ENCODE measurements at regions not wholly inside any gene's neighbourhood (a gene's known extent, or its start where the extent isn't known, plus 50 kb on each side); places are given as distances from the start of the nearest gene placed in this dataset.
"Not testable (repeated sequence)": the region's sequence is repeated elsewhere in the genome, so short reads cannot be mapped to it uniquely, and the experiment has no call there.

DNA sequence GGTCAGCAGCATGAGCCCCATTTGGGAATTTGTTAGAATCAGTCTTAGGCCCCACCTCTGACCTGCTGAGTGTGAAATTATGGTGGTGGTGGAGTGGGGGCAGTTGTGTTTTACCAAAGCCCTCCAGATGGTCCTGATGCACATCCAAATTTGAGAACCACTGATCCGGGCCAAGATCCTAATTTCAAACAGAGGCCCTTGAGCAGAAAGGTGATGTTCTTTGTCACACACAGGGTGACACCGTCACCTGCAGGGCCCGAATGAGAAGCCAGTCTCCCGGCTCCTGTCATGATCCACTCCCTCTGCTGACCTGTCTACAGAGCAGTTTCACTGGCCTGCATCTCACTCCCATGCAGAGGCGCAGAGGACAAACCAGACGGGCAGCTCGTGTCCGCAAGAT, 129.9 kb downstream of the TRIM43 start:
- TF ChIP-seq, protein P1, sequence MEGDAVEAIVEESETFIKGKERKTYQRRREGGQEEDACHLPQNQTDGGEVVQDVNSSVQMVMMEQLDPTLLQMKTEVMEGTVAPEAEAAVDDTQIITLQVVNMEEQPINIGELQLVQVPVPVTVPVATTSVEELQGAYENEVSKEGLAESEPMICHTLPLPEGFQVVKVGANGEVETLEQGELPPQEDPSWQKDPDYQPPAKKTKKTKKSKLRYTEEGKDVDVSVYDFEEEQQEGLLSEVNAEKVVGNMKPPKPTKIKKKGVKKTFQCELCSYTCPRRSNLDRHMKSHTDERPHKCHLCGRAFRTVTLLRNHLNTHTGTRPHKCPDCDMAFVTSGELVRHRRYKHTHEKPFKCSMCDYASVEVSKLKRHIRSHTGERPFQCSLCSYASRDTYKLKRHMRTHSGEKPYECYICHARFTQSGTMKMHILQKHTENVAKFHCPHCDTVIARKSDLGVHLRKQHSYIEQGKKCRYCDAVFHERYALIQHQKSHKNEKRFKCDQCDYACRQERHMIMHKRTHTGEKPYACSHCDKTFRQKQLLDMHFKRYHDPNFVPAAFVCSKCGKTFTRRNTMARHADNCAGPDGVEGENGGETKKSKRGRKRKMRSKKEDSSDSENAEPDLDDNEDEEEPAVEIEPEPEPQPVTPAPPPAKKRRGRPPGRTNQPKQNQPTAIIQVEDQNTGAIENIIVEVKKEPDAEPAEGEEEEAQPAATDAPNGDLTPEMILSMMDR (IDR thresholded peaks at IDR 0.05; ENCODE audit: extremely low read depth, low read depth, low read length), result no peak
- Histone ChIP-seq H3K4me1 (ENCODE audit: insufficient read depth, low read length) (no peaks in the 10 kb centered on the region), H4K20me1 (ENCODE audit: insufficient read depth, low read length) (no peaks in the 10 kb centered on the region), H3K9me3 (ENCODE audit: low read depth, low read length) (no peaks in the 10 kb centered on the region), H3K4me2 (ENCODE audit: insufficient read depth, low read length) (no peak overlapping the region), H3K36me3 (ENCODE audit: insufficient read depth, low read length) (no peaks in the 10 kb centered on the region), H3K27ac (ENCODE audit: low read depth, low read length) (no peak overlapping the region), H2AFZ (ENCODE audit: low read length) (no peak overlapping the region), H3K27me3 (ENCODE audit: insufficient read depth, low read length) (peaks cover 9% of the 10 kb centered on the region), H3K4me3 (ENCODE audit: insufficient read depth, low read length) (no peak overlapping the region), H3K79me2 (ENCODE audit: insufficient read depth, low read length) (no peaks in the 10 kb centered on the region)
- DNase-seq (ENCODE audit: insufficient read length, low spot score, missing footprints), result no peak

DNA sequence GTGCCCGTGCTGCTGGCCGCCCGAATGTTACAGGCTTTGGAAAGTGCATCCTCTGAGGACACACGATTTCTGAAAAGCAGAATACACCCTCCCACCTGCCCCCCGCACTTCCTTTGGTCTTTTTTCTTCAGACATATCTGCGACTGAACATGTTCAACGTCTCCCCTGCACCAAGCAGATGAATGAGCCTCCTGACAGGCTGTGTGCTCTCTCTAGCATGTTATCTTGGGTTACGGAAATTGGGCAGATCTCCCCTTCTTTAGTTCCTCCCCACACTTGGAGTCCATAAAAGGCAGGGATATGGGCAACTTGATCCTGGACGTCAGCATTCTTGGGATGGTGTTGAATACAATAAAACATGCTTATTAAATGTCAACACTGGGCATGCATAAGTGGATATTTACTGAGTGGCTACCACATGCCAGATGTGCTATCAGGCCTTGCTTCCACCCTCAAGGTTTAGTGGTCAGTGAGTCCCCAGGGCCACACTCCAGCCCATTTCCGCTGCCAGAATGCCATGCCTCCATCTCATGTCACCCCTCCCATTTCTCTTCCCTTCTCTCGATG, 130.4 kb downstream of the TRIM43 start:
- no peak for DNase-seq (ENCODE audit: insufficient read length, low spot score, missing footprints)
- Histone ChIP-seq H4K20me1 (ENCODE audit: insufficient read depth, low read length) (no peaks in the 10 kb centered on the region), H3K4me2 (ENCODE audit: insufficient read depth, low read length) (no peak overlapping the region), H3K27ac (ENCODE audit: low read depth, low read length) (no peak overlapping the region), H2AFZ (ENCODE audit: low read length) (no peak overlapping the region), H3K4me1 (ENCODE audit: insufficient read depth, low read length) (no peaks in the 10 kb centered on the region), H3K4me3 (ENCODE audit: insufficient read depth, low read length) (no peak overlapping the region), H3K36me3 (ENCODE audit: insufficient read depth, low read length) (no peaks in the 10 kb centered on the region), H3K27me3 (ENCODE audit: insufficient read depth, low read length) (peaks cover 8% of the 10 kb centered on the region), H3K79me2 (ENCODE audit: insufficient read depth, low read length) (no peaks in the 10 kb centered on the region), H3K9me3 (ENCODE audit: low read depth, low read length) (no peaks in the 10 kb centered on the region)
- TF ChIP-seq, protein P1 (IDR thresholded peaks at IDR 0.05; ENCODE audit: extremely low read depth, low read depth, low read length), result no peak

DNA sequence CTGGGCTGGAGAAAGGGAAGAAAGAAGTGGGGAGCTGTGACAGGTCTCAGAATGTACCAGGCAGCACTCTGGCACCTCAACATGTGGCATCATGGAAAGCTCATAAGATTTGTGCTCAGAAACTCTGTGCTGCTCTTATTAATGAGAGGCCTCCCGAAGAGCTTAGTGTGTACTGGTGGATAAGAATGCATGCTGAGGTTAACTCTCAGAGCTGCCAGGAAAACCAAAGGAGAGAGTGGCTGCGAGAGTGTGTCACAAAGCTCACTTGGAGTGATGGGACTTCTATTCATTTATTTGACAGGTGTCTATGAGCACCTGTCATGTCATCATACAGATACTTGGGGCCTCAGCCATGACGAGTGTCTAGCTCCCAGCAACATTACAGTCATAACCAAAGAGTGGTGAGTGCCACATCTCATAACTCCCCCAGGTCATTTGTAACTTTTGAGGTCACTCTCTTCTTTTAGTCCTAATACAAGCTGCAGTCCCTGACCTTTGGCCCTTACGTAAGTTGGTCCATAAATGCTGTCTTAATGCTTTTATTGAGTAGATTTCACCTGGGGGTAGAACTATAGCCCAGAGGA, 131.9 kb downstream of the TRIM43 start:
- not testable (repeated sequence) for H3K36me3 ChIP-seq (ENCODE audit: insufficient read depth, low read length); H3K9me3 ChIP-seq (ENCODE audit: low read depth, low read length); H4K20me1 ChIP-seq (ENCODE audit: insufficient read depth, low read length); H2AFZ ChIP-seq (ENCODE audit: low read length); H3K79me2 ChIP-seq (ENCODE audit: insufficient read depth, low read length); H3K4me1 ChIP-seq (ENCODE audit: insufficient read depth, low read length); H3K27ac ChIP-seq (ENCODE audit: low read depth, low read length); H3K4me3 ChIP-seq (ENCODE audit: insufficient read depth, low read length); DNase-seq (ENCODE audit: insufficient read length, low spot score, missing footprints); H3K27me3 ChIP-seq (ENCODE audit: insufficient read depth, low read length); H3K4me2 ChIP-seq (ENCODE audit: insufficient read depth, low read length)

DNA sequence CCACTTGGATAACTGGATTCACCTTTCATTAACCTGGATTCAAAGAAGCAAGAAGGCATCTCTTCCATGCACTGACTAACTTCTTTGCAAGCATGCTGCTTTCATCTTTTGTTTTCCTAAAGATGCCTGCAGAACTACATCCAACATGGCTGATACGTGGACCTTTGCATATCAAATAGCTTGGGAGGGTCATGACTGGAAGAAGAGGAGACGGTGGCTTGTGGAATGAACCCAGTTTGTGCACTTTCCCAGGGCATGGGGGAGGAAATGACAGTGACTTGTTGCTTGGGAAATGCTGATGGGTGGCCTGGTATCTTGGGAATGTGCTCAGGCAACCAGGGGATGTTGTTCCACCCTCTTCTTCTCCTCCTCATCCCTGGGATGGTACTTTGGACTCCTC, 133.4 kb downstream of the TRIM43 start:
- H3K4me3 ChIP-seq (ENCODE audit: insufficient read depth, low read length); H3K27me3 ChIP-seq (ENCODE audit: insufficient read depth, low read length); H3K27ac ChIP-seq (ENCODE audit: low read depth, low read length); H3K4me1 ChIP-seq (ENCODE audit: insufficient read depth, low read length); DNase-seq (ENCODE audit: insufficient read length, low spot score, missing footprints); H3K4me2 ChIP-seq (ENCODE audit: insufficient read depth, low read length); H4K20me1 ChIP-seq (ENCODE audit: insufficient read depth, low read length); H3K79me2 ChIP-seq (ENCODE audit: insufficient read depth, low read length); H2AFZ ChIP-seq (ENCODE audit: low read length); H3K36me3 ChIP-seq (ENCODE audit: insufficient read depth, low read length); H3K9me3 ChIP-seq (ENCODE audit: low read depth, low read length): not testable (repeated sequence)

DNA sequence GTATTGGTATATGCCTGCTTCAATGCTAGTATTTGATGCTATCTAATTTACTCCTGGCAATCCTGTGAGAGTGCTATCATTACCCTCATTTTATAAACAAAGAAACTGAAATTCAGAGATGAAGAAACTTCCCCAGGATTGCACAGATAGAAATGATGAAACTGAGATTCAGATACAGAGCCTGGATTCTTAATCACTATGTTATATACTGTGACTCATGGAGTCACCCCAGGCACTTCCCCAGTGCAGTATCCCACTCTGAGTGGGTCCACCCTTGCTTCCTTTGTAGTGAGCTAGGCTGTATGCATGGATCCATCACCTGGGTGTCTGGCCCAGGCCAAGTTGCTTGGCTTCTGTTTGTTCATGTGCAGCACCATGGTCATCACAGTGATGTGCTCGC, 133.9 kb downstream of the TRIM43 start:
- not testable (repeated sequence) for H3K4me2 ChIP-seq (ENCODE audit: insufficient read depth, low read length); H2AFZ ChIP-seq (ENCODE audit: low read length); H4K20me1 ChIP-seq (ENCODE audit: insufficient read depth, low read length); H3K9me3 ChIP-seq (ENCODE audit: low read depth, low read length); H3K4me3 ChIP-seq (ENCODE audit: insufficient read depth, low read length); DNase-seq (ENCODE audit: insufficient read length, low spot score, missing footprints); H3K27me3 ChIP-seq (ENCODE audit: insufficient read depth, low read length); H3K36me3 ChIP-seq (ENCODE audit: insufficient read depth, low read length); H3K79me2 ChIP-seq (ENCODE audit: insufficient read depth, low read length); H3K27ac ChIP-seq (ENCODE audit: low read depth, low read length); H3K4me1 ChIP-seq (ENCODE audit: insufficient read depth, low read length)

DNA sequence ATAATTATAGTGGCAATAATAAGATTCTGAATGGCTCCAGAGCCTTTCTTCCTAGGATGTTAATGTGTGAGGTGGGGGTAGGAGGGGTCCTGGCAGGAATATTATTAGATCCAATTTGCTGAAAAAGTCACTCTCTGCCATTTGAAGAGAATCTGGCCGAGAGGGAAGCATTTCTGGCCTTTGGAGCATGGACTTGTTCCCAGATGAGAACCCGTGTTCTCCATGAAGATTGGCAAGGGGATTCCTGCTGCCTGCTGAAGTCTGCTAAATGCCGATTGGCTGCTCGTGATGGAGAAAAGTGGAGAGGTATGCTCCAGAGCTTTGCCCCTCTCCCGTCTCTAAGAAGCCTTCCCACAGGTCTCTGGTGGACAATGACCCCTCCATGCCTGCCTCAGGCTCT, 135.6 kb downstream of the TRIM43 start:
- H3K79me2 ChIP-seq (ENCODE audit: insufficient read depth, low read length); DNase-seq (ENCODE audit: insufficient read length, low spot score, missing footprints); H3K4me1 ChIP-seq (ENCODE audit: insufficient read depth, low read length); H3K27ac ChIP-seq (ENCODE audit: low read depth, low read length); H3K4me2 ChIP-seq (ENCODE audit: insufficient read depth, low read length); H4K20me1 ChIP-seq (ENCODE audit: insufficient read depth, low read length); H3K9me3 ChIP-seq (ENCODE audit: low read depth, low read length); H3K36me3 ChIP-seq (ENCODE audit: insufficient read depth, low read length); H2AFZ ChIP-seq (ENCODE audit: low read length); H3K27me3 ChIP-seq (ENCODE audit: insufficient read depth, low read length); H3K4me3 ChIP-seq (ENCODE audit: insufficient read depth, low read length): not testable (repeated sequence)

Data from osteoblast (primary cell).